GM12878 (cell line): ENCODE measurements at regions not wholly inside any gene's neighbourhood (a gene's known extent, or its start where the extent isn't known, plus 50 kb on each side); places are given as distances from the start of the nearest gene placed in this dataset.

Source experiments
- CHD4 ChIP-seq: fragments of 200-600 bp; sonication (generic); IDR thresholded peaks from 2 replicates; pipeline ENCODE4 v1.6.1; 2016; ENCODE audit warnings: mild to moderate bottlenecking
- E4F1 ChIP-seq: fragments of 450-650 bp; IDR thresholded peaks from 2 replicates; pipeline ENCODE4 v1.6.1; 2018; ENCODE audit warnings: borderline replicate concordance, mild to moderate bottlenecking; ENCODE audit not compliant: partially characterized antibody
- EGR1 ChIP-seq, 2 experiments: IDR thresholded peaks; 1 replicate in 1 of 2; 2 replicates in 1 of 2; pipeline ENCODE4 v1.6.1; 2011 to 2012; ENCODE audit warnings: low read depth in 2 of 2, low read length in 2 of 2, borderline replicate concordance in 1 of 2, mild to moderate bottlenecking in 1 of 2, moderate library complexity in 1 of 2
- FOXK2 ChIP-seq: fragments of 450-650 bp; IDR thresholded peaks from 2 replicates; pipeline ENCODE4 v1.6.1; 2017; ENCODE audit warnings: mild to moderate bottlenecking, moderate library complexity
- POLR2AphosphoS5 ChIP-seq: IDR thresholded peaks from 2 replicates; pipeline ENCODE4 v1.6.1; 2011; ENCODE audit warnings: mild to moderate bottlenecking, low read length, inconsistent platforms
- TCF7 ChIP-seq: IDR thresholded peaks from 2 replicates; pipeline ENCODE4 v1.6.1; 2014; ENCODE audit warnings: antibody characterized with exemption, borderline replicate concordance
- USF2 ChIP-seq: IDR thresholded peaks from 2 replicates; pipeline ENCODE4 v1.6.1; 2011; ENCODE audit warnings: low read depth, low read length, improper control_type of control experiment, borderline replicate concordance
- ZBED1 ChIP-seq: IDR thresholded peaks from 2 replicates; pipeline ENCODE4 v1.6.1; 2016; ENCODE audit warnings: borderline replicate concordance
- ZNF274 ChIP-seq: IDR thresholded peaks from one replicate; pipeline ENCODE4 v1.8.0; 2011; ENCODE audit not compliant: insufficient read length, insufficient read depth
- TF ChIP-seq, protein P1 (sequence below), 3 experiments: IDR thresholded peaks in 2 of 3; conservative IDR thresholded peaks in 1 of 3; 2 replicates each; pipeline ENCODE4 v1.5.1; 2011; ENCODE audit warnings: low read depth in 3 of 3, low read length in 3 of 3, mild to moderate bottlenecking in 3 of 3, control low read depth in 2 of 3, moderate library complexity in 2 of 3, inconsistent platforms in 1 of 3, mixed read lengths in 1 of 3; ENCODE audit not compliant: control insufficient read depth in 2 of 3, insufficient read depth in 1 of 3; ENCODE audit errors: extremely low read depth in 1 of 3

GRCh38 chr5:175094461-175094860 lies 349.5 kb downstream of the DRD1 start:
- TF ChIP-seq CHD4 (no peak), EGR1 (IDR thresholded peaks at IDR 0.05; ENCODE audit: borderline replicate concordance in 1 of 2, low read depth in 2 of 2, low read length in 2 of 2) (no peak), E4F1 (no peak), ZNF274 (no peak), TCF7 (no peak), FOXK2 (no peak), ZBED1 (no peak), USF2 (no peak), POLR2AphosphoS5 (no peak)
- TF ChIP-seq, protein P1, sequence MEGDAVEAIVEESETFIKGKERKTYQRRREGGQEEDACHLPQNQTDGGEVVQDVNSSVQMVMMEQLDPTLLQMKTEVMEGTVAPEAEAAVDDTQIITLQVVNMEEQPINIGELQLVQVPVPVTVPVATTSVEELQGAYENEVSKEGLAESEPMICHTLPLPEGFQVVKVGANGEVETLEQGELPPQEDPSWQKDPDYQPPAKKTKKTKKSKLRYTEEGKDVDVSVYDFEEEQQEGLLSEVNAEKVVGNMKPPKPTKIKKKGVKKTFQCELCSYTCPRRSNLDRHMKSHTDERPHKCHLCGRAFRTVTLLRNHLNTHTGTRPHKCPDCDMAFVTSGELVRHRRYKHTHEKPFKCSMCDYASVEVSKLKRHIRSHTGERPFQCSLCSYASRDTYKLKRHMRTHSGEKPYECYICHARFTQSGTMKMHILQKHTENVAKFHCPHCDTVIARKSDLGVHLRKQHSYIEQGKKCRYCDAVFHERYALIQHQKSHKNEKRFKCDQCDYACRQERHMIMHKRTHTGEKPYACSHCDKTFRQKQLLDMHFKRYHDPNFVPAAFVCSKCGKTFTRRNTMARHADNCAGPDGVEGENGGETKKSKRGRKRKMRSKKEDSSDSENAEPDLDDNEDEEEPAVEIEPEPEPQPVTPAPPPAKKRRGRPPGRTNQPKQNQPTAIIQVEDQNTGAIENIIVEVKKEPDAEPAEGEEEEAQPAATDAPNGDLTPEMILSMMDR (IDR thresholded peaks at IDR 0.05 in 2 of 3, conservative IDR thresholded peaks at IDR 0.05 in 1 of 3; ENCODE audit: control insufficient read depth in 2 of 3, extremely low read depth in 1 of 3, insufficient read depth in 1 of 3, low read depth in 3 of 3, low read length in 3 of 3) = no peak
